Middle frontal gyrus (tissue), 1 donor: ENCODE measurements at regions not wholly inside any gene's neighbourhood (a gene's known extent, or its start where the extent isn't known, plus 50 kb on each side); places are given as distances from the start of the nearest gene placed in this dataset.

Experiments
- DNase-seq: peaks from one replicate; pipeline ENCODE4 v3.0.0-alpha.2; 2015; ENCODE audit warnings: low spot score; ENCODE audit errors: extremely low spot score

- DNase-seq = no peak
These were observed 192.4 kb upstream of the GSE1 start for GRCh38 chr16:85420501-85421337.

GRCh38 chr16:85421338-85422195, 191.6 kb upstream of the GSE1 start:
- no peak for DNase-seq

- no peak for DNase-seq
These were observed 190.9 kb upstream of the GSE1 start for GRCh38 chr16:85422196-85422631.

GRCh38 chr16:85422632-85423550, 190.2 kb upstream of the GSE1 start:
- DNase-seq = no peak

- DNase-seq = no peak
These were observed 189.5 kb upstream of the GSE1 start for GRCh38 chr16:85423631-85424030.

GRCh38 chr16:85424260-85425073, 188.7 kb upstream of the GSE1 start:
- no peak for DNase-seq

GRCh38 chr16:85425074-85425662, 188.0 kb upstream of the GSE1 start:
- DNase-seq = no peak

GRCh38 chr16:85426806-85427205, 186.3 kb upstream of the GSE1 start:
- no peak for DNase-seq

GRCh38 chr16:85428168-85428898, 184.8 kb upstream of the GSE1 start:
- no peak for DNase-seq

- DNase-seq = no peak
These were observed 184.0 kb upstream of the GSE1 start for GRCh38 chr16:85428899-85429775.

- no peak for DNase-seq
These were observed 183.2 kb upstream of the GSE1 start for GRCh38 chr16:85429776-85430522.

GRCh38 chr16:85430523-85431421, 182.3 kb upstream of the GSE1 start:
- DNase-seq = no peak

GRCh38 chr16:85431431-85432124, 181.5 kb upstream of the GSE1 start:
- no peak for DNase-seq

- DNase-seq = no peak
These were observed 180.5 kb upstream of the GSE1 start for GRCh38 chr16:85432606-85433005.

- no peak for DNase-seq
These were observed 179.6 kb upstream of the GSE1 start for GRCh38 chr16:85433477-85433876.

- no peak for DNase-seq
These were observed 177.8 kb upstream of the GSE1 start for GRCh38 chr16:85435286-85435685.
